HFFc6 (cell line): ENCODE measurements at regions not wholly inside any gene's neighbourhood (a gene's known extent, or its start where the extent isn't known, plus 50 kb on each side); places are given as distances from the start of the nearest gene placed in this dataset.

Experiments used
- DNase-seq: peaks from one replicate; pipeline ENCODE4 v3.0.0-alpha.2; 2018
- H3K27ac Mint-ChIP-seq: 2 replicates; pipeline ENCODE4 v1.8.0; 2020; ENCODE audit warnings: mild to moderate bottlenecking, mixed read lengths
- H3K27me3 Mint-ChIP-seq: 2 replicates; pipeline ENCODE4 v1.8.0; 2021; ENCODE audit warnings: mild to moderate bottlenecking, moderate library complexity, mixed read lengths; ENCODE audit not compliant: insufficient read depth
- H3K36me3 Mint-ChIP-seq: 2 replicates; pipeline ENCODE4 v1.8.0; 2021; ENCODE audit warnings: low read depth, mixed read lengths
- H3K4me1 Mint-ChIP-seq: 2 replicates; pipeline ENCODE4 v1.8.0; 2020; ENCODE audit warnings: low read depth, mixed read lengths
- H3K4me3 Mint-ChIP-seq: 2 replicates; pipeline ENCODE4 v1.8.0; 2020; ENCODE audit warnings: mild to moderate bottlenecking, moderate library complexity, mixed read lengths
- H3K9me3 Mint-ChIP-seq: 2 replicates; pipeline ENCODE4 v1.8.0; 2020; ENCODE audit warnings: mild to moderate bottlenecking, mixed read lengths
- CTCF ChIP-seq: fragments of 200-600 bp; sonication (generic); IDR thresholded peaks from 2 replicates; pipeline ENCODE4 v1.5.0; 2021; ENCODE audit warnings: antibody characterized with exemption, mild to moderate bottlenecking

- H3K9me3 Mint-ChIP-seq: peaks cover 11% of the 10 kb centered on the region
Measured at GRCh38 chrX:94633237-94633636, 959.2 kb downstream of the FAM133A start.

GRCh38 chrX:94635003-94635402 lies 961.0 kb downstream of the FAM133A start:
- DNase-seq: no peak
- H3K27me3 Mint-ChIP-seq: no peaks in the 10 kb centered on the region
- no peaks in the 10 kb centered on the region for H3K4me1 Mint-ChIP-seq
- TF ChIP-seq CTCF: no peak
- H3K36me3 Mint-ChIP-seq: no peaks in the 10 kb centered on the region
- peaks cover 11% of the 10 kb centered on the region for H3K9me3 Mint-ChIP-seq
- no peak overlapping the region for H3K27ac Mint-ChIP-seq
- no peak overlapping the region for H3K4me3 Mint-ChIP-seq

More at GRCh38 chrX:94633237-94633636, 959.2 kb downstream of the FAM133A start:
- Mint-ChIP-seq H3K4me3 (no peak overlapping the region), H3K27ac (no peak overlapping the region), H3K36me3 (no peaks in the 10 kb centered on the region), H3K4me1 (no peaks in the 10 kb centered on the region), H3K27me3 (no peaks in the 10 kb centered on the region)
- DNase-seq: no peak
- no peak for TF ChIP-seq CTCF

- no peak overlapping the region for H3K27ac Mint-ChIP-seq
- no peak for TF ChIP-seq CTCF
- DNase-seq: no peak
- no peaks in the 10 kb centered on the region for H3K36me3 Mint-ChIP-seq
- H3K4me3 Mint-ChIP-seq: no peak overlapping the region
- no peaks in the 10 kb centered on the region for H3K27me3 Mint-ChIP-seq
- no peaks in the 10 kb centered on the region for H3K9me3 Mint-ChIP-seq
- no peaks in the 10 kb centered on the region for H3K4me1 Mint-ChIP-seq
Measured at GRCh38 chrX:94645726-94646125, 971.7 kb downstream of the FAM133A start.

GRCh38 chrX:94655180-94655579 lies 981.2 kb downstream of the FAM133A start:
- no peaks in the 10 kb centered on the region for H3K27me3 Mint-ChIP-seq
- no peaks in the 10 kb centered on the region for H3K9me3 Mint-ChIP-seq
- no peak overlapping the region for H3K27ac Mint-ChIP-seq
- H3K4me3 Mint-ChIP-seq: no peak overlapping the region
- no peak for DNase-seq
- H3K36me3 Mint-ChIP-seq: no peaks in the 10 kb centered on the region
- no peaks in the 10 kb centered on the region for H3K4me1 Mint-ChIP-seq
- no peak for TF ChIP-seq CTCF

- no peak overlapping the region for H3K4me3 Mint-ChIP-seq
- no peak for DNase-seq
Measured at GRCh38 chrX:94662689-94663088, 988.7 kb downstream of the FAM133A start.

More at GRCh38 chrX:94662689-94663088, 988.7 kb downstream of the FAM133A start:
- Mint-ChIP-seq H3K27me3 (no peaks in the 10 kb centered on the region), H3K9me3 (no peaks in the 10 kb centered on the region), H3K4me1 (no peaks in the 10 kb centered on the region), H3K36me3 (no peaks in the 10 kb centered on the region), H3K27ac (no peak overlapping the region)
- TF ChIP-seq CTCF: no peak
